Caco-2 (cell line): ENCODE measurements at regions not wholly inside any gene's neighbourhood (a gene's known extent, or its start where the extent isn't known, plus 50 kb on each side); places are given as distances from the start of the nearest gene placed in this dataset.

Experiments used
- BruUV-seq: library from RNA; stranded (reverse); fragments of 400-500 nt; replicated peaks from 2 replicates; lab custom pipeline; 2021; lab: Mats Ljungman, UMichigan
- CTCF ChIA-PET: fragments of 300-600 bp; sonication (Branson Sonifier 250); formaldehyde crosslinking; loops from one replicate; lab custom pipeline; 2022; ENCODE audit warnings: antibody characterized with exemption; lab: Charles Lee
- POLR2A ChIA-PET: fragments of 300-600 bp; sonication (Branson Sonifier 250); formaldehyde crosslinking; loops from one replicate; lab custom pipeline; 2022; ENCODE audit warnings: antibody characterized with exemption; lab: Charles Lee
- DNase-seq, 2 experiments: peaks; one replicate each; pipeline versions ENCODE4 v3.0.0 to v3.0.0-alpha.2; 2020 to 2022
- H3K27me3 ChIP-seq: replicated peaks from 2 replicates; pipeline ENCODE4 v1.6.0; 2011; ENCODE audit warnings: low read length; ENCODE audit not compliant: control insufficient read depth, insufficient read depth
- H3K36me3 ChIP-seq: 2 replicates; pipeline ENCODE4 v1.5.1; 2011; ENCODE audit warnings: low read length; ENCODE audit not compliant: control insufficient read depth, insufficient read depth
- H3K4me1 ChIP-seq: fragments of 250-450 bp; sonication (Bioruptor Pico); 2 replicates; pipeline ENCODE4 v1.5.1; 2020; ENCODE audit warnings: mild to moderate bottlenecking
- H3K4me3 ChIP-seq: 2 replicates; pipeline ENCODE4 v1.5.1; 2011; ENCODE audit warnings: low read depth, mild to moderate bottlenecking, control low read depth, low read length
- H3K9me3 ChIP-seq: fragments of 250-450 bp; sonication (Bioruptor Pico); 2 replicates; pipeline ENCODE4 v1.5.1; 2020; ENCODE audit warnings: mild to moderate bottlenecking, moderate library complexity
- H3K27ac Mint-ChIP-seq: one replicate; pipeline ENCODE4 v1.8.0; 2022; ENCODE audit warnings: mixed read lengths; ENCODE audit not compliant: unreplicated experiment
- H3K27me3 Mint-ChIP-seq: one replicate; pipeline ENCODE4 v1.8.0; 2022; ENCODE audit warnings: mixed read lengths; ENCODE audit not compliant: insufficient read depth, unreplicated experiment
- H3K36me3 Mint-ChIP-seq: one replicate; pipeline ENCODE4 v1.8.0; 2022; ENCODE audit warnings: mild to moderate bottlenecking, mixed read lengths; ENCODE audit not compliant: insufficient read depth, unreplicated experiment
- H3K4me1 Mint-ChIP-seq: one replicate; pipeline ENCODE4 v1.8.0; 2022; ENCODE audit warnings: low read depth, mixed read lengths; ENCODE audit not compliant: unreplicated experiment
- H3K4me3 Mint-ChIP-seq: one replicate; pipeline ENCODE4 v1.8.0; 2022; ENCODE audit warnings: mild to moderate bottlenecking, moderate library complexity, mixed read lengths; ENCODE audit not compliant: unreplicated experiment
- H3K9me3 Mint-ChIP-seq: one replicate; pipeline ENCODE4 v1.8.0; 2022; ENCODE audit warnings: mixed read lengths; ENCODE audit not compliant: unreplicated experiment
- CTCF ChIP-seq, 2 experiments: fragments of 200-600 bp in 1 of 2; IDR thresholded peaks; 1 replicate in 1 of 2; 2 replicates in 1 of 2; pipeline versions ENCODE4 v1.5.1 to v1.8.0; 2011 to 2022; ENCODE audit warnings: antibody characterized with exemption in 1 of 2, control low read depth in 1 of 2, inconsistent platforms in 1 of 2, low read depth in 1 of 2, low read length in 1 of 2, mild to moderate bottlenecking in 1 of 2, moderate library complexity in 1 of 2; ENCODE audit not compliant: insufficient read depth in 1 of 2, severe bottlenecking in 1 of 2, unreplicated experiment in 1 of 2
- intact Hi-C: fragments of 100-400 bp; cut with micrococcal nuclease; formaldehyde crosslinking; loops from one replicate; pipeline ENCODE4 v1.10.0; 2022; ENCODE audit not compliant: unreplicated experiment

GRCh38 chr20:60751826-60752225 lies 500.2 kb upstream of the CDH4 start:
- H3K4me1 ChIP-seq: no peaks in the 10 kb centered on the region
- Mint-ChIP-seq H3K36me3 (no peaks in the 10 kb centered on the region), H3K4me1 (no peaks in the 10 kb centered on the region), H3K27ac (no peak overlapping the region), H3K27me3 (peaks cover 8% of the 10 kb centered on the region), H3K4me3 (no peak overlapping the region), H3K9me3 (peaks cover 10% of the 10 kb centered on the region)
- ChIA-PET CTCF (no interaction called here), POLR2A (no interaction called here)
- BruUV-seq: no TSS peak
- H3K9me3 ChIP-seq: no peaks in the 10 kb centered on the region
- H3K27me3 ChIP-seq: no peaks in the 10 kb centered on the region
- intact Hi-C loops: no loop called here
- no peaks in the 10 kb centered on the region for H3K36me3 ChIP-seq
- no peak overlapping the region for H3K4me3 ChIP-seq
- no peak for TF ChIP-seq CTCF (IDR thresholded peaks at IDR 0.05; ENCODE audit: insufficient read depth in 1 of 2, low read depth in 1 of 2, low read length in 1 of 2, severe bottlenecking in 1 of 2, unreplicated experiment in 1 of 2)
- DNase-seq: no peak

GRCh38 chr20:60752741-60753420 lies 499.2 kb upstream of the CDH4 start:
- POLR2A ChIA-PET: no interaction called here
- no peak overlapping the region for H3K4me3 Mint-ChIP-seq

GRCh38 chr20:60754856-60755255 lies 497.2 kb upstream of the CDH4 start:
- H3K27ac Mint-ChIP-seq: no peak overlapping the region
- BruUV-seq: no TSS peak
- intact Hi-C loops: no loop called here
- H3K9me3 ChIP-seq: no peaks in the 10 kb centered on the region
- H3K36me3 Mint-ChIP-seq: no peaks in the 10 kb centered on the region
- H3K4me3 ChIP-seq: no peak overlapping the region
- H3K36me3 ChIP-seq: no peaks in the 10 kb centered on the region
- no peak for DNase-seq
- no peaks in the 10 kb centered on the region for H3K27me3 ChIP-seq
- H3K9me3 Mint-ChIP-seq: peaks cover 7% of the 10 kb centered on the region
- peaks cover 6% of the 10 kb centered on the region for H3K27me3 Mint-ChIP-seq
- ChIA-PET CTCF (no interaction called here), POLR2A (no interaction called here)
- no peak overlapping the region for H3K4me3 Mint-ChIP-seq
- H3K4me1 Mint-ChIP-seq: no peaks in the 10 kb centered on the region
- no peak for TF ChIP-seq CTCF (IDR thresholded peaks at IDR 0.05; ENCODE audit: insufficient read depth in 1 of 2, low read depth in 1 of 2, low read length in 1 of 2, severe bottlenecking in 1 of 2, unreplicated experiment in 1 of 2)
- no peaks in the 10 kb centered on the region for H3K4me1 ChIP-seq

More at GRCh38 chr20:60752741-60753420, 499.2 kb upstream of the CDH4 start:
- no peak overlapping the region for H3K4me3 ChIP-seq
- H3K27me3 ChIP-seq: no peaks in the 10 kb centered on the region
- H3K27ac Mint-ChIP-seq: no peak overlapping the region
- H3K36me3 Mint-ChIP-seq: no peaks in the 10 kb centered on the region
- TF ChIP-seq CTCF (IDR thresholded peaks at IDR 0.05; ENCODE audit: insufficient read depth in 1 of 2, low read depth in 1 of 2, low read length in 1 of 2, severe bottlenecking in 1 of 2, unreplicated experiment in 1 of 2): no peak
- peaks cover 10% of the 10 kb centered on the region for H3K9me3 Mint-ChIP-seq
- H3K27me3 Mint-ChIP-seq: peaks cover 10% of the 10 kb centered on the region
- no peaks in the 10 kb centered on the region for H3K36me3 ChIP-seq
- BruUV-seq: no TSS peak
- intact Hi-C loops: no loop called here
- CTCF ChIA-PET: no interaction called here
- DNase-seq: no peak
- no peaks in the 10 kb centered on the region for H3K4me1 Mint-ChIP-seq
- no peaks in the 10 kb centered on the region for H3K9me3 ChIP-seq
- no peaks in the 10 kb centered on the region for H3K4me1 ChIP-seq
